ENCODE measurements at regions not wholly inside any gene's neighbourhood (a gene's known extent, or its start where the extent isn't known, plus 50 kb on each side); places are given as distances from the start of the nearest gene placed in this dataset.

GRCh38 chr18:22544626-22545025 lies 126.9 kb upstream of the CTAGE1 start:
- no peak overlapping the region for H3K27ac ChIP-seq (ENCODE audit: low read depth, low read length)
- H3K79me2 ChIP-seq (ENCODE audit: control insufficient read depth, insufficient read depth, low read length, poor library complexity), result no peaks in the 10 kb centered on the region
- no peak overlapping the region for H3K4ac ChIP-seq (ENCODE audit: low read depth, low read length)
- no peaks in the 10 kb centered on the region for H3K9me3 ChIP-seq (ENCODE audit: insufficient read depth, low read depth, low read length)
- H3K14ac ChIP-seq (ENCODE audit: low read length), result no peak overlapping the region
- H3K4me3 ChIP-seq (ENCODE audit: low read depth, low read length), result no peak overlapping the region
- H2BK120ac ChIP-seq (ENCODE audit: insufficient read depth, low read length, poor library complexity), result no peak overlapping the region
- no peak overlapping the region for H3K9ac ChIP-seq (ENCODE audit: low read length)
- no peak overlapping the region for H2AK5ac ChIP-seq (ENCODE audit: low read length)
- H4K12ac ChIP-seq (ENCODE audit: low read depth, low read length), result no peak overlapping the region
- no peak overlapping the region for H3K23ac ChIP-seq (ENCODE audit: low read length)
- no peaks in the 10 kb centered on the region for H3K36me3 ChIP-seq (ENCODE audit: control insufficient read depth in 1 of 2, insufficient read depth in 2 of 2, low read length in 2 of 2)
- H3K18ac ChIP-seq (ENCODE audit: low read length), result no peak overlapping the region
- no peak overlapping the region for H2AFZ ChIP-seq (ENCODE audit: insufficient read depth, low read length, poor library complexity)
- H2BK5ac ChIP-seq (ENCODE audit: low read depth, low read length, poor library complexity), result no peak overlapping the region
- no peak overlapping the region for H2BK12ac ChIP-seq (ENCODE audit: low read length)
- no peaks in the 10 kb centered on the region for H3K27me3 ChIP-seq (ENCODE audit: insufficient read depth, low read length)
- WGBS (ENCODE audit: extremely low coverage, insufficient coverage, insufficient read length), result no CpG with 5 or more reads among the region's 4 CpGs
- peaks cover 12 to 16% of the 10 kb centered on the region in 2 experiments for H3K4me1 ChIP-seq (ENCODE audit: control insufficient read depth in 1 of 2, insufficient read depth in 2 of 2, low read length in 2 of 2)
- no peak overlapping the region for H4K91ac ChIP-seq (ENCODE audit: low read depth, low read length)
- no peak overlapping the region for H4K8ac ChIP-seq (ENCODE audit: low read depth, low read length)
- H3K79me1 ChIP-seq (ENCODE audit: low read length), result peaks cover 3% of the 10 kb centered on the region
- no peak for DNase-seq
- no peak overlapping the region for H3K4me2 ChIP-seq (ENCODE audit: low read length)

- Histone ChIP-seq H2AK5ac (ENCODE audit: low read length) (no peak overlapping the region), H3K4me3 (ENCODE audit: low read depth, low read length) (no peak overlapping the region), H3K27me3 (ENCODE audit: insufficient read depth, low read length) (no peaks in the 10 kb centered on the region), H3K36me3 (ENCODE audit: control insufficient read depth in 1 of 2, insufficient read depth in 2 of 2, low read length in 2 of 2) (no peaks in the 10 kb centered on the region), H3K79me1 (ENCODE audit: low read length) (peaks cover 3% of the 10 kb centered on the region), H3K79me2 (ENCODE audit: control insufficient read depth, insufficient read depth, low read length, poor library complexity) (no peaks in the 10 kb centered on the region), H3K18ac (ENCODE audit: low read length) (no peak overlapping the region), H3K4me2 (ENCODE audit: low read length) (no peak overlapping the region), H4K91ac (ENCODE audit: low read depth, low read length) (no peak overlapping the region), H3K4me1 (ENCODE audit: control insufficient read depth in 1 of 2, insufficient read depth in 2 of 2, low read length in 2 of 2) (peaks cover 12 to 16% of the 10 kb centered on the region in 2 experiments), H3K9me3 (ENCODE audit: insufficient read depth, low read depth, low read length) (no peaks in the 10 kb centered on the region), H2AFZ (ENCODE audit: insufficient read depth, low read length, poor library complexity) (no peak overlapping the region), H3K14ac (ENCODE audit: low read length) (no peak overlapping the region), H2BK12ac (ENCODE audit: low read length) (no peak overlapping the region), H3K9ac (ENCODE audit: low read length) (no peak overlapping the region), H2BK120ac (ENCODE audit: insufficient read depth, low read length, poor library complexity) (no peak overlapping the region), H3K4ac (ENCODE audit: low read depth, low read length) (no peak overlapping the region), H4K8ac (ENCODE audit: low read depth, low read length) (no peak overlapping the region), H4K12ac (ENCODE audit: low read depth, low read length) (no peak overlapping the region), H3K27ac (ENCODE audit: low read depth, low read length) (no peak overlapping the region), H3K23ac (ENCODE audit: low read length) (no peak overlapping the region), H2BK5ac (ENCODE audit: low read depth, low read length, poor library complexity) (no peak overlapping the region)
- WGBS (ENCODE audit: extremely low coverage, insufficient coverage, insufficient read length), result no CpG with 5 or more reads among the region's 6 CpGs
- no peak for DNase-seq
Measured at GRCh38 chr18:22545066-22545760, 127.5 kb upstream of the CTAGE1 start.

GRCh38 chr18:22546905-22547570 lies 129.3 kb upstream of the CTAGE1 start:
- WGBS (ENCODE audit: extremely low coverage, insufficient coverage, insufficient read length), result no CpG with 5 or more reads among the region's 10 CpGs
- no peak overlapping the region for H3K27ac ChIP-seq (ENCODE audit: low read depth, low read length)

GRCh38 chr18:22547807-22548561 lies 130.3 kb upstream of the CTAGE1 start:
- Histone ChIP-seq H2BK5ac (ENCODE audit: low read depth, low read length, poor library complexity) (peak overlapping the region; percentile 16), H3K4me2 (ENCODE audit: low read length) (no peak overlapping the region), H3K4me3 (ENCODE audit: low read depth, low read length) (no peak overlapping the region), H3K23ac (ENCODE audit: low read length) (no peak overlapping the region), H2AFZ (ENCODE audit: insufficient read depth, low read length, poor library complexity) (no peak overlapping the region), H3K14ac (ENCODE audit: low read length) (peak overlapping the region; percentile 17), H4K12ac (ENCODE audit: low read depth, low read length) (no peak overlapping the region), H3K79me1 (ENCODE audit: low read length) (peaks cover 3% of the 10 kb centered on the region), H3K27ac (ENCODE audit: low read depth, low read length) (peak overlapping the region; percentile 24), H3K9ac (ENCODE audit: low read length) (no peak overlapping the region), H4K8ac (ENCODE audit: low read depth, low read length) (peak overlapping the region; percentile 32), H3K4ac (ENCODE audit: low read depth, low read length) (no peak overlapping the region), H3K36me3 (ENCODE audit: control insufficient read depth in 1 of 2, insufficient read depth in 2 of 2, low read length in 2 of 2) (no peaks in the 10 kb centered on the region), H3K27me3 (ENCODE audit: insufficient read depth, low read length) (no peaks in the 10 kb centered on the region), H3K4me1 (ENCODE audit: control insufficient read depth in 1 of 2, insufficient read depth in 2 of 2, low read length in 2 of 2) (peaks cover 7 to 12% of the 10 kb centered on the region in 2 experiments), H3K79me2 (ENCODE audit: control insufficient read depth, insufficient read depth, low read length, poor library complexity) (no peaks in the 10 kb centered on the region), H2BK12ac (ENCODE audit: low read length) (no peak overlapping the region), H4K91ac (ENCODE audit: low read depth, low read length) (peak overlapping the region; percentile 55), H2AK5ac (ENCODE audit: low read length) (no peak overlapping the region), H3K18ac (ENCODE audit: low read length) (peak overlapping the region; percentile 72), H2BK120ac (ENCODE audit: insufficient read depth, low read length, poor library complexity) (peak overlapping the region; percentile 20), H3K9me3 (ENCODE audit: insufficient read depth, low read depth, low read length) (no peaks in the 10 kb centered on the region)
- DNase-seq, result no peak
- WGBS (ENCODE audit: extremely low coverage, insufficient coverage, insufficient read length), result no CpG with 5 or more reads among the region's 11 CpGs

More at GRCh38 chr18:22546905-22547570, 129.3 kb upstream of the CTAGE1 start:
- Histone ChIP-seq H3K4ac (ENCODE audit: low read depth, low read length) (no peak overlapping the region), H3K27me3 (ENCODE audit: insufficient read depth, low read length) (no peaks in the 10 kb centered on the region), H3K4me1 (ENCODE audit: control insufficient read depth in 1 of 2, insufficient read depth in 2 of 2, low read length in 2 of 2) (peaks cover 11 to 16% of the 10 kb centered on the region in 2 experiments), H3K79me2 (ENCODE audit: control insufficient read depth, insufficient read depth, low read length, poor library complexity) (no peaks in the 10 kb centered on the region), H4K12ac (ENCODE audit: low read depth, low read length) (no peak overlapping the region), H3K9ac (ENCODE audit: low read length) (no peak overlapping the region), H3K79me1 (ENCODE audit: low read length) (peaks cover 3% of the 10 kb centered on the region), H3K18ac (ENCODE audit: low read length) (no peak overlapping the region), H3K36me3 (ENCODE audit: control insufficient read depth in 1 of 2, insufficient read depth in 2 of 2, low read length in 2 of 2) (no peaks in the 10 kb centered on the region), H3K4me2 (ENCODE audit: low read length) (no peak overlapping the region), H3K9me3 (ENCODE audit: insufficient read depth, low read depth, low read length) (no peaks in the 10 kb centered on the region), H3K23ac (ENCODE audit: low read length) (no peak overlapping the region), H2BK120ac (ENCODE audit: insufficient read depth, low read length, poor library complexity) (no peak overlapping the region), H3K14ac (ENCODE audit: low read length) (no peak overlapping the region), H2AFZ (ENCODE audit: insufficient read depth, low read length, poor library complexity) (peak overlapping the region; percentile 61), H2BK12ac (ENCODE audit: low read length) (peak overlapping the region; percentile 39), H2AK5ac (ENCODE audit: low read length) (no peak overlapping the region), H3K4me3 (ENCODE audit: low read depth, low read length) (no peak overlapping the region), H2BK5ac (ENCODE audit: low read depth, low read length, poor library complexity) (no peak overlapping the region), H4K91ac (ENCODE audit: low read depth, low read length) (no peak overlapping the region), H4K8ac (ENCODE audit: low read depth, low read length) (no peak overlapping the region)
- no peak for DNase-seq

Measured in trophoblast cell (in vitro differentiated cells and primary cell).